ENCODE measurements at regions not wholly inside any gene's neighbourhood (a gene's known extent, or its start where the extent isn't known, plus 50 kb on each side); places are given as distances from the start of the nearest gene placed in this dataset.

- H3K36me3 ChIP-seq (replicated peaks in 1 of 2; ENCODE audit: control insufficient read depth in 1 of 2, insufficient read depth in 2 of 2, low read length in 1 of 2) = no peaks in the 10 kb centered on the region
- POLR2A ChIA-PET = no interaction called here
- TF ChIP-seq CTCF (IDR thresholded peaks at IDR 0.05) (no peak), USF1 (IDR thresholded peaks at IDR 0.05; ENCODE audit: borderline replicate concordance, low read depth) (no peak), TCF12 (IDR thresholded peaks at IDR 0.05) (no peak), NFIC (IDR thresholded peaks at IDR 0.05; ENCODE audit: borderline replicate concordance) (no peak)
- H2AFZ ChIP-seq (ENCODE audit: low read depth) = no peak overlapping the region
- H3K4me2 ChIP-seq = no peak overlapping the region
- no peaks in the 10 kb centered on the region for H3K79me2 ChIP-seq (ENCODE audit: insufficient read depth)
- no peaks in the 10 kb centered on the region; a peak in 1 of 4 replicates for H3K4me1 ChIP-seq (ENCODE audit: control insufficient read depth in 1 of 2, insufficient read depth in 2 of 2, low read depth in 1 of 2, low read length in 1 of 2)
- 32% methylated on average over 2 of the region's 2 CpGs for WGBS (ENCODE audit: low lambda C conversion rate)
- H3K9me2 ChIP-seq = no peaks in the 10 kb centered on the region
- no peaks in the 10 kb centered on the region for H4K20me1 ChIP-seq (ENCODE audit: insufficient read depth)
- H3K9ac ChIP-seq = no peak overlapping the region
- no peak overlapping the region for H3K4me3 ChIP-seq (ENCODE audit: low read depth in 2 of 2, low read length in 1 of 2)
- no peak for DNase-seq
- H3F3A ChIP-seq (replicated peaks; ENCODE audit: insufficient read depth) = no peaks in the 10 kb centered on the region
- no peaks in the 10 kb centered on the region; the same call in 1 of the 2 replicates for H3K27me3 ChIP-seq (ENCODE audit: insufficient read depth)
- CTCF ChIA-PET = no interaction called here
- H3K27ac ChIP-seq (ENCODE audit: low read depth in 2 of 2, low read length in 1 of 2) = no peak overlapping the region
- peaks cover 4% of the 10 kb centered on the region; the same call in 1 of the 2 replicates for H3K9me3 ChIP-seq
Measured at GRCh38 chrX:40283981-40284380, 186.2 kb upstream of the BCOR start.

- CTCF ChIA-PET = no interaction called here
- 40% methylated on average over 10 of the region's 10 CpGs for WGBS (ENCODE audit: low lambda C conversion rate)
- Histone ChIP-seq H3K4me1 (ENCODE audit: control insufficient read depth in 1 of 2, insufficient read depth in 2 of 2, low read depth in 1 of 2, low read length in 1 of 2) (no peaks in the 10 kb centered on the region; a peak in 1 of 4 replicates), H3K79me2 (ENCODE audit: insufficient read depth) (no peaks in the 10 kb centered on the region), H3K9me3 (peaks cover 4% of the 10 kb centered on the region; the same call in 1 of the 2 replicates), H4K20me1 (ENCODE audit: insufficient read depth) (no peaks in the 10 kb centered on the region), H3K36me3 (replicated peaks in 1 of 2; ENCODE audit: control insufficient read depth in 1 of 2, insufficient read depth in 2 of 2, low read length in 1 of 2) (no peaks in the 10 kb centered on the region), H3K9me2 (no peaks in the 10 kb centered on the region), H2AFZ (ENCODE audit: low read depth) (no peak overlapping the region), H3K27me3 (ENCODE audit: insufficient read depth) (no peaks in the 10 kb centered on the region; the same call in 1 of the 2 replicates), H3K4me2 (no peak overlapping the region), H3F3A (replicated peaks; ENCODE audit: insufficient read depth) (no peaks in the 10 kb centered on the region), H3K9ac (no peak overlapping the region), H3K4me3 (ENCODE audit: low read depth in 2 of 2, low read length in 1 of 2) (no peak overlapping the region), H3K27ac (ENCODE audit: low read depth in 2 of 2, low read length in 1 of 2) (no peak overlapping the region)
- DNase-seq = no peak
- POLR2A ChIA-PET = no interaction called here
- TF ChIP-seq FOXM1 (IDR thresholded peaks at IDR 0.05; ENCODE audit: low read depth) (no peak), TCF12 (IDR thresholded peaks at IDR 0.05) (no peak), PBX3 (IDR thresholded peaks at IDR 0.05) (no peak), RAD21 (IDR thresholded peaks at IDR 0.05; ENCODE audit: low read length) (no peak), NRF1 (IDR thresholded peaks at IDR 0.05; ENCODE audit: low read depth, low read length) (no peak), JUND (IDR thresholded peaks at IDR 0.05) (no peak), IRF3 (IDR thresholded peaks at IDR 0.05; ENCODE audit: low read depth, low read length) (no peak), EZH2phosphoT487 (IDR thresholded peaks at IDR 0.05; ENCODE audit: borderline replicate concordance, low read depth) (no peak), USF2 (IDR thresholded peaks at IDR 0.05; ENCODE audit: borderline replicate concordance, low read depth, low read length) (no peak), USF1 (IDR thresholded peaks at IDR 0.05; ENCODE audit: borderline replicate concordance, low read depth) (no peak), MXI1 (IDR thresholded peaks at IDR 0.05; ENCODE audit: low read depth, low read length) (no peak), CTCF (IDR thresholded peaks at IDR 0.05) (no peak), GATA2 (CRISPR knock-in tag; IDR thresholded peaks at IDR 0.05) (no peak), ELF1 (IDR thresholded peaks at IDR 0.05) (no peak), NFIC (IDR thresholded peaks at IDR 0.05; ENCODE audit: borderline replicate concordance) (no peak)
Measured at GRCh38 chrX:40282946-40283660, 185.3 kb upstream of the BCOR start.

All from SK-N-SH (cell line).